ENCODE measurements at regions not wholly inside any gene's neighbourhood (a gene's known extent, or its start where the extent isn't known, plus 50 kb on each side); places are given as distances from the start of the nearest gene placed in this dataset.

GRCh38 chr7:26000841-26001240 lies 151.2 kb upstream of the NFE2L3 start:
- Histone ChIP-seq H3K9ac (ENCODE audit: low read length) (no peak overlapping the region), H4K20me1 (ENCODE audit: control insufficient read depth, insufficient read depth, low read length, poor library complexity, severe bottlenecking) (no peaks in the 10 kb centered on the region), H3K27me3 (replicated peaks in 1 of 4; ENCODE audit: control extremely low read depth in 1 of 4, control insufficient read depth in 3 of 4, insufficient read depth in 4 of 4, low read length in 3 of 4) (peaks cover 0 to 13% (median 5%) of the 10 kb centered on the region in 4 experiments), H3K79me2 (ENCODE audit: control insufficient read depth, insufficient read depth, low read length) (no peaks in the 10 kb centered on the region), H3K4me2 (replicated peaks; ENCODE audit: low read depth, low read length, poor library complexity, severe bottlenecking) (no peak overlapping the region), H3K36me3 (replicated peaks in 1 of 2; ENCODE audit: control extremely low read depth in 1 of 2, control insufficient read depth in 1 of 2, extremely low read depth in 1 of 2, insufficient read depth in 2 of 2, low read length in 1 of 2) (no peaks in the 10 kb centered on the region), H3K27ac (ENCODE audit: low read length in 2 of 2) (no peak overlapping the region), H2AFZ (ENCODE audit: insufficient read depth, low read depth, low read length, poor library complexity, severe bottlenecking) (no peak overlapping the region), H3K4me1 (ENCODE audit: control insufficient read depth in 2 of 2, insufficient read depth in 2 of 2, low read length in 2 of 2) (no peaks in the 10 kb centered on the region), H3K4me3 (ENCODE audit: control extremely low read depth in 1 of 5, extremely low read depth in 1 of 5, insufficient read depth in 1 of 5, low read depth in 2 of 5, low read length in 4 of 5) (no peak overlapping the region), H3K9me3 (ENCODE audit: control extremely low read depth in 1 of 3, control insufficient read depth in 2 of 3, insufficient read depth in 1 of 3, low read length in 2 of 3) (no peaks in the 10 kb centered on the region)
- Mint-ChIP-seq H3K4me3 (no peak overlapping the region), H3K4me1 (no peaks in the 10 kb centered on the region), H3K9me3 (ENCODE audit: insufficient read depth) (no peaks in the 10 kb centered on the region), H3K27ac (no peak overlapping the region), H3K27me3 (peaks cover 67% of the 10 kb centered on the region)
- POLR2A ChIA-PET: interaction anchor here (0.6 kb wide), 1 partner anchor 867 kb away, joined by 4 read pairs; no protein-coding TSS in a partner anchor
- ATAC-seq (ENCODE audit: low read depth) (no peak), DNase-seq (no peak)
- intact Hi-C loops (cut with micrococcal nuclease): no loop called here
- CTCF ChIA-PET: no interaction called here
- no peak for TF ChIP-seq EZH2 (IDR thresholded peaks at IDR 0.05; ENCODE audit: borderline replicate concordance, insufficient read depth, low read depth, low read length, poor library complexity, severe bottlenecking)
- TF ChIP-seq CTCF (IDR thresholded peaks at IDR 0.05): no peak
- no CpG with 5 or more reads among the region's 3 CpGs for whole genome bisulfite sequencing (ENCODE audit: insufficient coverage)

DNA sequence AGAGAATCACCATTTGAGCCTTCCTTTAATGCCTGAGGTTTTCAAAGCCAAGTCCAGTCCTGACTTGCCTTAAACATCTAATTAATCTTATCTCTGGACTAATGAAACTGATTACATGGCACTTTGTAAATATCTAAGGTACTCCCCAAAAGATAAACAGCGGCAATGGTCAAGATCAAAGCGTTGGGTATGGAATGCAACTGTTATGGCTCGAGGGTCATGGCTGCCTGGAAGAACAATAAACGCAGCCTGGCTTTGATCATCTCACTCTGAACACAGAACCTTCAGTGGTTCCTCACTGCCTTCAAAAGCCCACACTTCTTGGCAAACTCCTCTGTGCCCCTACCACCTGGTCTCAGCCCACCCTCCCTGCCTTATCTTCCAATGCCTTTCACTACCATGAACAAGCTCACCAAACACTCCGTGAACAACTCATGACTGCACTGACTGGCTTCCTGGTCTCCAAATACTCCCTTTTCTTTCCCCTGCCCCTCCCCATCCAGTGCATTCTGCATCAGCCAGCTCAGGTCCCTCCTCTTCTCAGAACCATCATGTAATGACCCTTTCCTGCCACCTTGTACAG lies 150.2 kb upstream of the NFE2L3 start:
- Histone ChIP-seq H3K27me3 (replicated peaks in 1 of 4; ENCODE audit: control extremely low read depth in 1 of 4, control insufficient read depth in 3 of 4, insufficient read depth in 4 of 4, low read length in 3 of 4) (peaks cover 0 to 21% (median 8%) of the 10 kb centered on the region in 4 experiments), H3K4me2 (replicated peaks; ENCODE audit: low read depth, low read length, poor library complexity, severe bottlenecking) (no peak overlapping the region), H4K20me1 (ENCODE audit: control insufficient read depth, insufficient read depth, low read length, poor library complexity, severe bottlenecking) (no peaks in the 10 kb centered on the region), H3K79me2 (ENCODE audit: control insufficient read depth, insufficient read depth, low read length) (no peaks in the 10 kb centered on the region), H3K4me1 (ENCODE audit: control insufficient read depth in 2 of 2, insufficient read depth in 2 of 2, low read length in 2 of 2) (no peaks in the 10 kb centered on the region), H3K27ac (ENCODE audit: low read length in 2 of 2) (no peak overlapping the region), H3K9me3 (ENCODE audit: control extremely low read depth in 1 of 3, control insufficient read depth in 2 of 3, insufficient read depth in 1 of 3, low read length in 2 of 3) (no peaks in the 10 kb centered on the region), H3K36me3 (replicated peaks in 1 of 2; ENCODE audit: control extremely low read depth in 1 of 2, control insufficient read depth in 1 of 2, extremely low read depth in 1 of 2, insufficient read depth in 2 of 2, low read length in 1 of 2) (no peaks in the 10 kb centered on the region), H3K4me3 (ENCODE audit: control extremely low read depth in 1 of 5, extremely low read depth in 1 of 5, insufficient read depth in 1 of 5, low read depth in 2 of 5, low read length in 4 of 5) (no peak overlapping the region), H3K9ac (ENCODE audit: low read length) (no peak overlapping the region), H2AFZ (ENCODE audit: insufficient read depth, low read depth, low read length, poor library complexity, severe bottlenecking) (no peak overlapping the region)
- no peaks in the 10 kb centered on the region for H3K4me1 Mint-ChIP-seq
- TF ChIP-seq EZH2 (IDR thresholded peaks at IDR 0.05; ENCODE audit: borderline replicate concordance, insufficient read depth, low read depth, low read length, poor library complexity, severe bottlenecking) (no peak), CTCF (IDR thresholded peaks at IDR 0.05) (no peak)
- no peaks in the 10 kb centered on the region for H3K9me3 Mint-ChIP-seq (ENCODE audit: insufficient read depth)
- ChIA-PET POLR2A (no interaction called here), CTCF (no interaction called here)
- ATAC-seq (ENCODE audit: low read depth): no peak
- H3K27ac Mint-ChIP-seq: no peak overlapping the region
- intact Hi-C loops (cut with micrococcal nuclease): no loop called here
- peaks cover 67% of the 10 kb centered on the region for H3K27me3 Mint-ChIP-seq
- DNase-seq: no peak
- 96% methylated on average over 5 of the region's 5 CpGs for WGBS (ENCODE audit: insufficient coverage)
- no peak overlapping the region for H3K4me3 Mint-ChIP-seq
